MM.1S (cell line): ENCODE measurements at regions not wholly inside any gene's neighbourhood (a gene's known extent, or its start where the extent isn't known, plus 50 kb on each side); places are given as distances from the start of the nearest gene placed in this dataset.

Experiments used
- EZH2 ChIP-seq: fragments of 300-600 bp; sonication (generic); optimal IDR thresholded peaks from 2 replicates; pipeline ENCODE3; 2017; ENCODE audit warnings: low read depth, mild to moderate bottlenecking, antibody characterized with exemption, low read length, mixed read lengths
- TF ChIP-seq, protein P1 (sequence below): fragments of 300-600 bp; sonication (generic); IDR thresholded peaks from 2 replicates; pipeline ENCODE4 v1.5.1; 2016; ENCODE audit warnings: antibody characterized with exemption, low read length, mixed read lengths

DNA sequence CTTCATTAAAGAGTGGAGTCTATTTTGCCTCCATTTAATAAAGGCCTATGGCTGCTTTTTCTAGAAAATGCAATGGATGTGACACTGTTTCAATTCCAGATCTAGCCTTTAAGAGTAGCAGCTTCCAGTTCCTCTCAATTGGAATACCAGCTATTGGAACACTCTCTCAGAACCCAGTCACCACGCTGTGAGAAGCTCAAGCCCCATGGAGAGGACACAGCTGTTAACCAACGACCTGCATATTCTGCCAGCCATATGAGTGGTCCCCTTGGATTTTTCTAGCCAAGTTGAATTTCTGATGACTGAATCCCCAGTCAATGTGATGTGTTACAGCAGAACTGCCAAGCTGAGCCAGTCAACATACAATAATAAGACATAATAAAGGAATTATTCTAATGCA, 131.8 kb downstream of the TMTC3 start:
- TF ChIP-seq, protein P1, sequence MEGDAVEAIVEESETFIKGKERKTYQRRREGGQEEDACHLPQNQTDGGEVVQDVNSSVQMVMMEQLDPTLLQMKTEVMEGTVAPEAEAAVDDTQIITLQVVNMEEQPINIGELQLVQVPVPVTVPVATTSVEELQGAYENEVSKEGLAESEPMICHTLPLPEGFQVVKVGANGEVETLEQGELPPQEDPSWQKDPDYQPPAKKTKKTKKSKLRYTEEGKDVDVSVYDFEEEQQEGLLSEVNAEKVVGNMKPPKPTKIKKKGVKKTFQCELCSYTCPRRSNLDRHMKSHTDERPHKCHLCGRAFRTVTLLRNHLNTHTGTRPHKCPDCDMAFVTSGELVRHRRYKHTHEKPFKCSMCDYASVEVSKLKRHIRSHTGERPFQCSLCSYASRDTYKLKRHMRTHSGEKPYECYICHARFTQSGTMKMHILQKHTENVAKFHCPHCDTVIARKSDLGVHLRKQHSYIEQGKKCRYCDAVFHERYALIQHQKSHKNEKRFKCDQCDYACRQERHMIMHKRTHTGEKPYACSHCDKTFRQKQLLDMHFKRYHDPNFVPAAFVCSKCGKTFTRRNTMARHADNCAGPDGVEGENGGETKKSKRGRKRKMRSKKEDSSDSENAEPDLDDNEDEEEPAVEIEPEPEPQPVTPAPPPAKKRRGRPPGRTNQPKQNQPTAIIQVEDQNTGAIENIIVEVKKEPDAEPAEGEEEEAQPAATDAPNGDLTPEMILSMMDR: no peak
- no peak for TF ChIP-seq EZH2
